ENCODE measurements at regions not wholly inside any gene's neighbourhood (a gene's known extent, or its start where the extent isn't known, plus 50 kb on each side); places are given as distances from the start of the nearest gene placed in this dataset.

- Histone ChIP-seq H3K4me1 (ENCODE audit: control insufficient read depth, insufficient read depth, low read depth, low read length) (no peaks in the 10 kb centered on the region), H4K91ac (ENCODE audit: low read length) (no peak overlapping the region), H3K9ac (ENCODE audit: low read length) (no peak overlapping the region), H3K18ac (ENCODE audit: low read depth in 1 of 2, low read length in 2 of 2) (no peak overlapping the region), H2AFZ (ENCODE audit: low read depth, low read length) (no peak overlapping the region), H3K36me3 (ENCODE audit: control insufficient read depth in 1 of 2, insufficient read depth in 2 of 2, low read depth in 1 of 2, low read length in 2 of 2) (no peaks in the 10 kb centered on the region), H3K4me3 (ENCODE audit: insufficient read depth in 1 of 2, low read depth in 1 of 2, low read length in 2 of 2) (no peak overlapping the region), H3K27ac (ENCODE audit: low read length, poor library complexity, severe bottlenecking) (no peak overlapping the region), H2BK120ac (ENCODE audit: low read depth, low read length) (no peak overlapping the region), H3K4me2 (ENCODE audit: low read length, poor library complexity, severe bottlenecking) (no peak overlapping the region), H3K23ac (ENCODE audit: low read length in 2 of 2) (no peak overlapping the region), H3K14ac (ENCODE audit: low read length in 2 of 2) (no peak overlapping the region), H2BK5ac (ENCODE audit: low read depth, low read length, poor library complexity, severe bottlenecking) (no peak overlapping the region), H3K79me1 (replicated peaks; ENCODE audit: low read length, poor library complexity, severe bottlenecking) (no peaks in the 10 kb centered on the region), H4K8ac (ENCODE audit: low read length) (no peak overlapping the region), H2BK12ac (ENCODE audit: low read length in 2 of 2) (no peak overlapping the region), H2AK5ac (ENCODE audit: low read length, severe bottlenecking) (no peak overlapping the region), H2BK15ac (ENCODE audit: low read depth, poor library complexity, severe bottlenecking) (no peak overlapping the region), H3K4ac (ENCODE audit: low read depth in 1 of 2, low read length in 2 of 2) (no peak overlapping the region), H3K27me3 (ENCODE audit: control insufficient read depth in 1 of 2, insufficient read depth in 1 of 2, low read length in 2 of 2) (peaks cover 0 to 13% of the 10 kb centered on the region in 2 experiments), H3K9me3 (ENCODE audit: control insufficient read depth, low read length) (no peaks in the 10 kb centered on the region)
- no peak for DNase-seq
- 75% methylated on average over 1 of the region's 3 CpGs for WGBS
Observed at GRCh38 chr12:107925125-107925524, 150.6 kb downstream of the ASCL4 start.

GRCh38 chr12:107929436-107929835 lies 154.9 kb downstream of the ASCL4 start:
- Histone ChIP-seq H3K4me1 (ENCODE audit: control insufficient read depth, insufficient read depth, low read depth, low read length) (no peaks in the 10 kb centered on the region), H3K14ac (ENCODE audit: low read length in 2 of 2) (no peak overlapping the region), H3K4me3 (ENCODE audit: insufficient read depth in 1 of 2, low read depth in 1 of 2, low read length in 2 of 2) (no peak overlapping the region), H3K36me3 (ENCODE audit: control insufficient read depth in 1 of 2, insufficient read depth in 2 of 2, low read depth in 1 of 2, low read length in 2 of 2) (no peaks in the 10 kb centered on the region), H3K9me3 (ENCODE audit: control insufficient read depth, low read length) (no peaks in the 10 kb centered on the region), H4K91ac (ENCODE audit: low read length) (no peak overlapping the region), H3K4ac (ENCODE audit: low read depth in 1 of 2, low read length in 2 of 2) (no peak overlapping the region), H3K27ac (ENCODE audit: low read length, poor library complexity, severe bottlenecking) (no peak overlapping the region), H3K4me2 (ENCODE audit: low read length, poor library complexity, severe bottlenecking) (no peak overlapping the region), H2AFZ (ENCODE audit: low read depth, low read length) (no peak overlapping the region), H2AK5ac (ENCODE audit: low read length, severe bottlenecking) (no peak overlapping the region), H2BK12ac (ENCODE audit: low read length in 2 of 2) (no peak overlapping the region), H3K23ac (ENCODE audit: low read length in 2 of 2) (no peak overlapping the region), H3K27me3 (ENCODE audit: control insufficient read depth in 1 of 2, insufficient read depth in 1 of 2, low read length in 2 of 2) (peaks cover 0 to 34% of the 10 kb centered on the region in 2 experiments), H4K8ac (ENCODE audit: low read length) (no peak overlapping the region), H2BK15ac (ENCODE audit: low read depth, poor library complexity, severe bottlenecking) (no peak overlapping the region), H3K9ac (ENCODE audit: low read length) (no peak overlapping the region), H3K79me1 (replicated peaks; ENCODE audit: low read length, poor library complexity, severe bottlenecking) (no peaks in the 10 kb centered on the region), H2BK5ac (ENCODE audit: low read depth, low read length, poor library complexity, severe bottlenecking) (no peak overlapping the region), H3K18ac (ENCODE audit: low read depth in 1 of 2, low read length in 2 of 2) (no peak overlapping the region), H2BK120ac (ENCODE audit: low read depth, low read length) (no peak overlapping the region)
- DNase-seq, result no peak
- 26% methylated on average over 9 of the region's 12 CpGs for WGBS

- H2BK12ac ChIP-seq (ENCODE audit: low read length in 2 of 2), result no peak overlapping the region
- no peak overlapping the region for H3K23ac ChIP-seq (ENCODE audit: low read length in 2 of 2)
- H2AFZ ChIP-seq (ENCODE audit: low read depth, low read length), result no peak overlapping the region
- no peak overlapping the region for H3K27ac ChIP-seq (ENCODE audit: low read length, poor library complexity, severe bottlenecking)
- no peaks in the 10 kb centered on the region for H3K36me3 ChIP-seq (ENCODE audit: control insufficient read depth in 1 of 2, insufficient read depth in 2 of 2, low read depth in 1 of 2, low read length in 2 of 2)
- DNase-seq, result no peak
- no peak overlapping the region for H2BK120ac ChIP-seq (ENCODE audit: low read depth, low read length)
- H4K91ac ChIP-seq (ENCODE audit: low read length), result no peak overlapping the region
- H3K4me1 ChIP-seq (ENCODE audit: control insufficient read depth, insufficient read depth, low read depth, low read length), result no peaks in the 10 kb centered on the region
- no peak overlapping the region for H3K4ac ChIP-seq (ENCODE audit: low read depth in 1 of 2, low read length in 2 of 2)
- H4K8ac ChIP-seq (ENCODE audit: low read length), result no peak overlapping the region
- no peak overlapping the region for H3K14ac ChIP-seq (ENCODE audit: low read length in 2 of 2)
- H3K9me3 ChIP-seq (ENCODE audit: control insufficient read depth, low read length), result no peaks in the 10 kb centered on the region
- H2AK5ac ChIP-seq (ENCODE audit: low read length, severe bottlenecking), result no peak overlapping the region
- no peak overlapping the region for H3K18ac ChIP-seq (ENCODE audit: low read depth in 1 of 2, low read length in 2 of 2)
- H3K79me1 ChIP-seq (replicated peaks; ENCODE audit: low read length, poor library complexity, severe bottlenecking), result no peaks in the 10 kb centered on the region
- no peak overlapping the region for H3K9ac ChIP-seq (ENCODE audit: low read length)
- H2BK5ac ChIP-seq (ENCODE audit: low read depth, low read length, poor library complexity, severe bottlenecking), result no peak overlapping the region
- H3K4me3 ChIP-seq (ENCODE audit: insufficient read depth in 1 of 2, low read depth in 1 of 2, low read length in 2 of 2), result no peak overlapping the region
- H3K4me2 ChIP-seq (ENCODE audit: low read length, poor library complexity, severe bottlenecking), result no peak overlapping the region
- no peak overlapping the region for H2BK15ac ChIP-seq (ENCODE audit: low read depth, poor library complexity, severe bottlenecking)
- 70% methylated on average over 5 of the region's 5 CpGs for WGBS
- H3K27me3 ChIP-seq (ENCODE audit: control insufficient read depth in 1 of 2, insufficient read depth in 1 of 2, low read length in 2 of 2), result peaks cover 0 to 45% of the 10 kb centered on the region in 2 experiments
Observed at GRCh38 chr12:107931761-107932160, 157.3 kb downstream of the ASCL4 start.

GRCh38 chr12:107938446-107938845 lies 163.9 kb downstream of the ASCL4 start:
- Histone ChIP-seq H2BK12ac (ENCODE audit: low read length in 2 of 2) (no peak overlapping the region), H3K4me1 (ENCODE audit: control insufficient read depth, insufficient read depth, low read depth, low read length) (no peaks in the 10 kb centered on the region), H3K27ac (ENCODE audit: low read length, poor library complexity, severe bottlenecking) (no peak overlapping the region), H3K4me2 (ENCODE audit: low read length, poor library complexity, severe bottlenecking) (no peak overlapping the region), H3K23ac (ENCODE audit: low read length in 2 of 2) (no peak overlapping the region), H2BK5ac (ENCODE audit: low read depth, low read length, poor library complexity, severe bottlenecking) (no peak overlapping the region), H3K18ac (ENCODE audit: low read depth in 1 of 2, low read length in 2 of 2) (no peak overlapping the region), H3K9ac (ENCODE audit: low read length) (no peak overlapping the region), H4K8ac (ENCODE audit: low read length) (no peak overlapping the region), H2AK5ac (ENCODE audit: low read length, severe bottlenecking) (no peak overlapping the region), H3K79me1 (replicated peaks; ENCODE audit: low read length, poor library complexity, severe bottlenecking) (no peaks in the 10 kb centered on the region), H4K91ac (ENCODE audit: low read length) (no peak overlapping the region), H2AFZ (ENCODE audit: low read depth, low read length) (no peak overlapping the region), H3K4ac (ENCODE audit: low read depth in 1 of 2, low read length in 2 of 2) (no peak overlapping the region), H2BK15ac (ENCODE audit: low read depth, poor library complexity, severe bottlenecking) (no peak overlapping the region), H3K9me3 (ENCODE audit: control insufficient read depth, low read length) (peaks cover 4% of the 10 kb centered on the region), H3K27me3 (ENCODE audit: control insufficient read depth in 1 of 2, insufficient read depth in 1 of 2, low read length in 2 of 2) (peaks cover 0 to 24% of the 10 kb centered on the region in 2 experiments), H2BK120ac (ENCODE audit: low read depth, low read length) (no peak overlapping the region), H3K4me3 (ENCODE audit: insufficient read depth in 1 of 2, low read depth in 1 of 2, low read length in 2 of 2) (no peak overlapping the region), H3K36me3 (ENCODE audit: control insufficient read depth in 1 of 2, insufficient read depth in 2 of 2, low read depth in 1 of 2, low read length in 2 of 2) (no peaks in the 10 kb centered on the region), H3K14ac (ENCODE audit: low read length in 2 of 2) (no peak overlapping the region)
- WGBS, result 31% methylated on average over 1 of the region's 1 CpG
- no peak for DNase-seq
